Fibroblast of villous mesenchyme (primary cell): ENCODE measurements at regions not wholly inside any gene's neighbourhood (a gene's known extent, or its start where the extent isn't known, plus 50 kb on each side); places are given as distances from the start of the nearest gene placed in this dataset.

Source experiments
- DNase-seq: peaks from one replicate; pipeline ENCODE4 v3.0.0-alpha.2; 2010; ENCODE audit warnings: low read depth
- H3K4me3 ChIP-seq: 2 replicates; pipeline ENCODE4 v1.5.1; 2011; ENCODE audit warnings: low read depth, mild to moderate bottlenecking, low read length
- TF ChIP-seq, protein P1 (sequence below): IDR thresholded peaks from 2 replicates; pipeline ENCODE4 v1.5.1; 2012; ENCODE audit warnings: low read depth, mild to moderate bottlenecking, low read length; ENCODE audit not compliant: insufficient read depth

DNA sequence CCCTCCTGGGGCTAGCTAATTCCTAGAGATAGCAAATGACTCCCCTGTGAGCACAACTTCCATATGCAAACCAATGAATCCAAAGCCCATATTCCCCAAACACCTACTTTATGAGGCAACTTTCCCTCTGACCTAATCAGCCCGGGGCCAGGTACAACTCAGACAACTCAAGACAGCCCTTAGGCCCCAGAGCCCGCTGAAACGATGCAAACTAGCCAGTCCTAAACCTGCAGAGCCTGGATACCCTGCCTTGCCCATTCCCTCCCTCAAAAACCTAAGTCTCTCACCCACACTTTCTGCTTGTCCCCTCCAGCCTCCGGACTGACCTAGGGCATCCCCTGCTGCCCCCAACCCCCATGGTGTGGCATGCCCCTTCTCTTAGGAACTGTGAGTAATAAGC lies 142.8 kb downstream of the ACTR3 start:
- no peak overlapping the region for H3K4me3 ChIP-seq
- TF ChIP-seq, protein P1, sequence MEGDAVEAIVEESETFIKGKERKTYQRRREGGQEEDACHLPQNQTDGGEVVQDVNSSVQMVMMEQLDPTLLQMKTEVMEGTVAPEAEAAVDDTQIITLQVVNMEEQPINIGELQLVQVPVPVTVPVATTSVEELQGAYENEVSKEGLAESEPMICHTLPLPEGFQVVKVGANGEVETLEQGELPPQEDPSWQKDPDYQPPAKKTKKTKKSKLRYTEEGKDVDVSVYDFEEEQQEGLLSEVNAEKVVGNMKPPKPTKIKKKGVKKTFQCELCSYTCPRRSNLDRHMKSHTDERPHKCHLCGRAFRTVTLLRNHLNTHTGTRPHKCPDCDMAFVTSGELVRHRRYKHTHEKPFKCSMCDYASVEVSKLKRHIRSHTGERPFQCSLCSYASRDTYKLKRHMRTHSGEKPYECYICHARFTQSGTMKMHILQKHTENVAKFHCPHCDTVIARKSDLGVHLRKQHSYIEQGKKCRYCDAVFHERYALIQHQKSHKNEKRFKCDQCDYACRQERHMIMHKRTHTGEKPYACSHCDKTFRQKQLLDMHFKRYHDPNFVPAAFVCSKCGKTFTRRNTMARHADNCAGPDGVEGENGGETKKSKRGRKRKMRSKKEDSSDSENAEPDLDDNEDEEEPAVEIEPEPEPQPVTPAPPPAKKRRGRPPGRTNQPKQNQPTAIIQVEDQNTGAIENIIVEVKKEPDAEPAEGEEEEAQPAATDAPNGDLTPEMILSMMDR, result no peak
- DNase-seq, result no peak

DNA sequence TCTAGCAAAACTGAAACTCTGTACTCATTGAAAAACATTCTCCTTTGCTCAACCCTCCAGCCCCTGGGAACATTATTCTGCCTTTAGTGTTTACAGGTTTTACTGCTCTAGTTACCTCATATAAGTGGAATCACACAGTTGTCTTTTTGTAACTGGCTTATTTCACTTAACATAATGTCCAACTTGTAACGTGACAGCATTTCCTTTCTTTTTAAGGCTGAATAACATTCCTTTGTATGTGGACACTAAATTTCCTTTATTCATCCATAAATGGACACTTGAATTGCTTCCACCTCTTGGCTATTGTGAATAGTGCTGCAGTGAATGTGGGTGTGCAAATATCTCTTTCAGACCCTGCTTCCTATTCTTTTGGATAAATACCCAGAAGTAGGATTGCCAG lies 144.9 kb downstream of the ACTR3 start:
- H3K4me3 ChIP-seq, result no peak overlapping the region
- DNase-seq, result no peak

DNA sequence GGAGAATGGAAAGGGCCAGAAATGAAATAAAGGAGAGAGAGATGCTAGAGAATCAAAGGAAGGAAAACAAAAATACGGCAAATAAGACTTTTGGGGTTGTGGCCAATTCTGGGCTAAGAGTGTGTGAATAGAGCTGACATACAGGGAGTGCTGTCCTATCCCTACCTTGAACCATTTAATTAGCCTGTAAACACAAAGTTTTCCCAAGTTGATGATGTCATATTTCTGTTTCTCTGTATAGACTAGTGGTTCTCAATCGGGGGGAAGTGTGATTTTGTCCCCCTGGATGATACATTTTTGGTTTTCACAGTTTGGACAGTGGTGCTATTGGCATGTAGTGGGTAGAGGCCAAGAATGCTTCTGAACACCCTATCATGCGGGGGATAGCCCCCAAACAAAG lies 148.8 kb downstream of the ACTR3 start:
- H3K4me3 ChIP-seq, result no peak overlapping the region
- no peak for DNase-seq
- TF ChIP-seq, protein P1, result no peak

More for the DNA sequence above, 144.9 kb downstream of the ACTR3 start:
- TF ChIP-seq, protein P1, result no peak

DNA sequence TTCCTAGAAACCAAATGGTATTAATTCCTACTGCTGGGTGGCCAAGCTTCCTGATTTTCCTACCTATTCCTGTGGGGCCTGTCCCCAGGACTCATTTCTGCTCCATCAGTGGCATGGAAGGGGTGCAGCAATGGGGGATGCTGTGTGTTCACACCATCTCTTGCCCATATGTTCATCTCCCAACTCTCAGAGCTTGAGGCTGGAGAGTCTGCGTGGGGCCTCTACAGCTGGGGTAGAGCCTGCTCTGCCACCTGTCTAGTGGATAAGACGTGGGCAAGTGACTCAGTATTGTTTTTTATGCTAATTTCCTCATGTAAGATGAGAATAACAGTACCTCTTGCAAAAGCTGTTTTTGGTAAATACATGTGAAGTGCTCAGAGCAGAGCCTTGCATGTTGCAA lies 149.8 kb downstream of the ACTR3 start:
- TF ChIP-seq, protein P1, result no peak
- H3K4me3 ChIP-seq, result no peak overlapping the region
- no peak for DNase-seq

DNA sequence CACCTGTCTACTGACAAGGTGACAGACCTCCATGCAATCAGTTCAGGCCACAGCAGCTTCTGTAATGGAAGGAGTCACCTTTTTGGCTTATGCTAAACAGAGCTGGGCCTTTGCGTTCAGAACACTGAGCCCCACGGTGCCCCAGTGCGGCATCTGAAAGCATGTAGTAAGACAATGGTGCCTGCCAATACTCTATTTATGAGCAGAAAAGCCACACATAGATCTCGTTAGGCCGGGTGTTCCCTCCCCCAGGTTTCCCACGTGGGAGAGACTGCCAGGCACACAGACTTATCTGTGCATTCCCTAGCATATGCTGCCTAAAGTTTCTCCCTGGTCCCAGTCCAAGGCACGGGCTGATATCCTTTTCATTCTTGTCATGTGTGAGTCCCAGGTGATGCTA lies 150.9 kb downstream of the ACTR3 start:
- no peak for DNase-seq
- no peak overlapping the region for H3K4me3 ChIP-seq
- TF ChIP-seq, protein P1, result no peak

DNA sequence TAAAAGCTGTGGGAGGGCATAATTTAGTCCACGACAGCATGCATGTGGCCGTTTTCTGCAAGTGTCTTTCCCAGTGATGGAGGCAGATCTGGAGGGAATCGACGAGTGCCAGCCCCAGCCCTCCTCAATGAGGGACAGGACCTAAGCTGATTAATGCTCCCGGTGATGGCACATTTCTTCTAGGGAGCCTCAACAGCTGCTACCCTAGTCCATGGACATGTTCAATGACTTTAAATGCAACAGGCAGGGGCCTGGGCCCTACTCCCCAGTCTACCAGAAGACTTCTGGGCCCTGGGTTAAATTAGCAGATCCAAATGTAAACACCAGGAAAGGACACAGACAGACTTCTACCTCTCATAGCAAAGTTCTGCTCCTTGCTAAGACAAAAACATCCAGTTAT lies 155.1 kb downstream of the ACTR3 start:
- TF ChIP-seq, protein P1, result no peak
- no peak for DNase-seq
- no peak overlapping the region for H3K4me3 ChIP-seq

DNA sequence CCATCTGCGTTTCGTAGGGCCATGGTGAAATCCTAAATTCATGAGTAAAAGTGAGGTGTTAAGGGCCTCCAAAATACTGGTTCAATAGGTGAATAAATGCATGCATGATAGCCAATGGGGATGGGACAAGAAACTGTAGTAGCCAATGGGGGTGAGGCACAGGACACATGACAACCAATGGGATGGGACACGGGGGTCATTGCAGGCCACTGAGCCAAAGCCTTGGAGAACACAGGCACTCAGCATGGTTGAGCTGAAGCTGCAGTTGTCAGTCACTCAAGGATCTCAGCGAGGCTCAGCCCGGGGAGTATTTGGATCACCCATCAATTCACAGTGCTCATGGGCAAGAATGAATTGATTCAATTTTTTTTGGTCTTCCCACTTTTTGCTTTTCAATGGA lies 156.5 kb downstream of the ACTR3 start:
- no peak overlapping the region for H3K4me3 ChIP-seq
- no peak for DNase-seq
- TF ChIP-seq, protein P1, result no peak
